GM12892 (cell line): ENCODE measurements at regions not wholly inside any gene's neighbourhood (a gene's known extent, or its start where the extent isn't known, plus 50 kb on each side); places are given as distances from the start of the nearest gene placed in this dataset.

Experiments used
- POLR2A ChIP-seq: IDR thresholded peaks from 2 replicates; pipeline ENCODE4 v1.6.1; 2011; ENCODE audit warnings: low read depth, low read length, control low read depth
- POLR2AphosphoS5 ChIP-seq: IDR thresholded peaks from 2 replicates; pipeline ENCODE4 v1.6.1; 2011; ENCODE audit warnings: low read depth, low read length, control low read depth

DNA sequence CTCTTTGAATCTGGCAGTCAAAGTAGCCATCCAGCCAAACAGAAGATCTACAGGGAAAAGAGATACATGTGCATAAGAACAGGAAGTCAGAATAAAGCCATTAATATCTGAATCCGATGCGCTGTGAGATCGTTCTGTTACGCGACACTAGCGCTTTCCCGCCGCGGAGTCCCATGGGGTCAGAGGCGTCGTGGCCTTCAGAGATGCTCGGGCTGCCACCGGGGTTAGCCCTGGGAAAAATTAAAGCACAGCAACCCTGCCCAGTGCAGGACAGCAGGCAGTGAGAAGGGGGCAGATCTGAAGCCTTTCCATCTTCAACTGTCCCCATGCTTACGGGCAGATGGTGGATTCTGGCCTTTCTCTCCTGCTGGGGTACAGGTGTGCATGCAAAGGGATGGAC is 225.6 kb upstream of the MGMT start:
- TF ChIP-seq POLR2AphosphoS5: no peak
- no peak for TF ChIP-seq POLR2A
